ENCODE measurements at regions not wholly inside any gene's neighbourhood (a gene's known extent, or its start where the extent isn't known, plus 50 kb on each side); places are given as distances from the start of the nearest gene placed in this dataset.

DNA sequence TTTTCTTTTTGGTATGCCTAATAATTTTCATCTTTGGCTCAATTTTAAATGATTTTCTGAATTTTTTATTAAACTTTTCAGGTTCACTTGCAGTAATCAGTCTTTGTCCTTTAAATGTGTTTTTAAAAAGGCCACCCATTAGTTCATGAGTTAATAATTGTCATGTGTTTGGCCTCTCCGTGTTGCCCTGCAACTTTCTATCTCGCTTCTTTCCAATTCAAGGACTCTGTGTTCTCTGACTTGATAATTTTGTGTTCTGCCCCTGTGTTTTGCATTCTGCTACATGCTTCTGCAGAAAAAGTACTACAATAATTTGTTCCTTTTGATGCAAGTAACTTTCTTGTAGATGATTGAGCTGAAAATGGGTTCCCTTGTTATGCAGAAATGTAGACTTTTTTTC, 921.4 kb upstream of the LRATD1 start:
- TF ChIP-seq CTCF (IDR thresholded peaks at IDR 0.05; ENCODE audit: low read depth, low read length, poor library complexity, severe bottlenecking) (no peak), EZH2phosphoT487 (IDR thresholded peaks at IDR 0.05; ENCODE audit: borderline replicate concordance, low read length) (no peak)

Data from DOHH2 (cell line).